ENCODE measurements at regions not wholly inside any gene's neighbourhood (a gene's known extent, or its start where the extent isn't known, plus 50 kb on each side); places are given as distances from the start of the nearest gene placed in this dataset.

DNA sequence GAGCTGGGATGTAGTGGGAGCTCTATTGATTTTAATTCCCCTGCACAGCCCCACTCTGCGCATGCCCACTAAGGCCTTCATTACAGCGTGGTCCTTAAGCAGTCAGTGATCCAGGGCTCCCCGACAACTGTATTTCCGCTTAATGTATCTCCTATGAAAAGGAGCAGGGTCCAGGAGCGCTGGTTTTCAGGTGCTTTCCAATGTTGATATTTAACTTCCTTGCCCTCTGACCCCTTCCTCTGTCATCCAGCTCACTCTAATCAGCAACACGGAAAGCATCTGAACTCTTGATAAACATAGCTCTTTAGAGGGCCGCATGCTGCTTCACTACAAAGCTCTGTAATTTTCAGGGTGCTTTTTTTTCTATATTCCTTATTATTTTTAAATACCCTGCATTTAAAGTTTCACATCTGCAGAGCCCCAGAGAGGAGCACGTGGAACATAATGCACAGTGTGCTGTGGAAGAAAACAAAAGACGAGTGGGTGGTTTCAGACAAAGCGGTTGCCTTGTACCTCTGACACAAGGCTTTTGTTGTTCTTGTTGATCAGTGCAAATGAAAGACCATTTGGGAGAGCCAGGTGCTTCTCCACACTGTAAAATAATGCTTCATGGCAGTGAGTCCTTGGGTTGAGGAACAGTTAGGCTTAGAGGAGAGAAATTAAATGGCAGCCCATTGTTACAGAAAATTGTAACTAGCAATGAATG lies 465.9 kb upstream of the CELF2 start:
- Mint-ChIP-seq H3K9me3 (no peaks in the 10 kb centered on the region), H3K4me3 (no peak overlapping the region), H3K27ac (no peak overlapping the region), H3K4me1 (no peaks in the 10 kb centered on the region), H3K36me3 (no peaks in the 10 kb centered on the region), H3K27me3 (peaks cover 0 to 19% (median 3%) of the 10 kb centered on the region in 5 donors)
- DNase-seq, result no peak
- POLR2A ChIA-PET, result no interaction called here
- no peak for ATAC-seq

DNA sequence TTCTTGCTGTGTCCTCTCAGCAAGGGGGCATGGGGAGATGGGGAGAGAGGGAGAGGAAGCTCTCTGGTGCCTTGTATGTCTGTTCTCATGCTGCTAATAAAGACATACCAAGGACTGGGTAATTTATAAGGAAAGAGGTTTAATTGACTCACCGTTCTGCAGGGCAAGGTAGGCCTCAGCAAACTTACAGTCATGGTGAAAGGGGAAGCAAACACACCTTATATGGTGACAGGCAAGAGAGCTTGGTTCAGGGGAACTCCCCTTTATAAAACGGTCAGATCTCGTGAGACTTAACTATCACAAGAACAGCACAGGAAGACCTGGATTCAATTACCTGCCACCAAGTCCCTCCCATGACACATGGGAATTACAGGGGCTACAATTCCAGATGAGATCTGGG lies 464.7 kb upstream of the CELF2 start:
- peaks cover 0 to 19% (median 3%) of the 10 kb centered on the region in 5 donors for H3K27me3 Mint-ChIP-seq

DNA sequence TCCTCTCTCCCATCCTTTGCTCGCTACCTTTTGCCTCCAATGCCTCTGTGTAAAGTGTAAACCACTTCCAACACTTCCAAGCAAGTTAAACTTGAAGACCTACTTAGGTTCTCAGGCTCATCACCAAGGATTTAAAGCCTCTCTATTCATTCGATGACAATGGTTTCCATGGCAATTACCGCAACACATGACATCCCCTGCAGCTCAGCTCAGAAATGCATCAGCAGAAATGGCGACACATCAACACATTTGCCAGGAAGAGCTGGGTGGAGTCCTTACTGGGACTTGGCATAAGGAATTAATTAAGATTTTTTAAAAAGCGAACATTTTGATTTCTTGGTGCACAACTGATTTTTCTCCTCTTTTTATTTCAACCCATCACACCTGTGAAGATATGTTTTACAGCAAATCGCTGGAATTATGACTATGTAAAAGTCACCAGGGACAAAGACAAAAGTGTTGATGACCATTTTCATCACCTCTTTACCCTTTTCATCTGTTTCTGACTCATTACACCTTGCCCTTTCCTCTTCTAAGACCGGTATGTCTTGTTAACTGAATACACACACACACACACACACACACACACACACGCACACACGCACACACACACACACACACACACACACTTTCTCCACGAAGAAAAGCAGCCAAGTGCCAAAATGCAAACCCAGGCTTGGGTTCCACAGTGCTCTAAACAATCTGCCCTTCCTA lies 453.4 kb upstream of the CELF2 start:
- POLR2A ChIA-PET, result no interaction called here
- no peak overlapping the region for H3K4me3 Mint-ChIP-seq
- peaks cover 0 to under 1% (median 0%) of the 10 kb centered on the region in 3 donors for H3K36me3 Mint-ChIP-seq
- DNase-seq (no peak), ATAC-seq (no peak)
- no peaks in the 10 kb centered on the region for H3K4me1 Mint-ChIP-seq
- H3K27me3 Mint-ChIP-seq, result peaks cover 6 to 36% (median 22%) of the 10 kb centered on the region in 5 donors
- peaks cover 0 to 17% (median 2%) of the 10 kb centered on the region in 9 donors for H3K9me3 Mint-ChIP-seq
- H3K27ac Mint-ChIP-seq, result no peak overlapping the region

More for the DNA sequence above, 464.7 kb upstream of the CELF2 start:
- DNase-seq (no peak), ATAC-seq (no peak)
- H3K9me3 Mint-ChIP-seq, result no peaks in the 10 kb centered on the region
- no peak overlapping the region for H3K27ac Mint-ChIP-seq
- no peaks in the 10 kb centered on the region for H3K4me1 Mint-ChIP-seq
- POLR2A ChIA-PET, result no interaction called here
- no peak overlapping the region for H3K4me3 Mint-ChIP-seq
- H3K36me3 Mint-ChIP-seq, result no peaks in the 10 kb centered on the region

DNA sequence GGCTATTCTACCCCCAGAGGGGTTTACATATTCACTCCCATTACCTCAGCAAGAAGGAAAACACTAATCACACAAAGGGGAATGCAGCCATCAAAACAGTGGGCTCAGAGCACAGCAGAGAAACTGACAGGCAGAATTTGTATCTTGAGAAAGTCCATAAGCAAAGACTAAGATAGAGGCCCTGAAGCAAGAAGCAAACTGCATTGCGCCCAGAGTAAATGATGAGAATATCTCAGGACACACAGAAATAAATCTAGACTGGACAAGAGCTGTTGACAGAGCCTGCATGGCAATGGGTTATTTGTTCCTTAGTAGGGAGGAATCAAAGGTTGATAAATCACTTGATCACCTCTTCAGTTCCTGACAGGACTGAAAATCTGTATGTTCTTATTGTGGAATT lies 440.7 kb upstream of the CELF2 start:
- H3K36me3 Mint-ChIP-seq, result no peaks in the 10 kb centered on the region
- no peak overlapping the region for H3K27ac Mint-ChIP-seq
- peaks cover 0 to 5% (median 0%) of the 10 kb centered on the region in 9 donors for H3K9me3 Mint-ChIP-seq
- POLR2A ChIA-PET, result no interaction called here
- no peaks in the 10 kb centered on the region for H3K4me1 Mint-ChIP-seq
- H3K4me3 Mint-ChIP-seq, result no peak overlapping the region
- peaks cover 3 to 16% (median 11%) of the 10 kb centered on the region in 5 donors for H3K27me3 Mint-ChIP-seq
- ATAC-seq (no peak), DNase-seq (no peak)

DNA sequence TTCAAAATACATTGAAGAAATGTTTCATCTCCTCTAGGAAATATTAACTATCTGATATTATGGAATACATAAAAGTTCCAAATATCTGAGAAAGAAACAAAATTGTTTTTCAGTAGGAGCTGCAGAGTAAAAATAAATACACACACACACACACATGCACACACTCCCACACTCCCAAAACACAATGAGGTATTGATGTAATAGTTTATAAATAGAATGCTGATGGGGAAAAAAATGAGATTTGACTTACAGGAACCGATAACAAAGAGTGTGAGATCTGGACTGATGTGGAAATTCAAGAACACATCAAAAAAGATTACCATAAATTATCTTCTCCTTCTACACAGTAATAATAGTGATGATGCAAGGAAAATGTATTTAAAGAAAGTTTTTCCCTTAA lies 438.0 kb upstream of the CELF2 start:
- no peak for ATAC-seq
- no peak overlapping the region for H3K4me3 Mint-ChIP-seq
- POLR2A ChIA-PET, result no interaction called here

DNA sequence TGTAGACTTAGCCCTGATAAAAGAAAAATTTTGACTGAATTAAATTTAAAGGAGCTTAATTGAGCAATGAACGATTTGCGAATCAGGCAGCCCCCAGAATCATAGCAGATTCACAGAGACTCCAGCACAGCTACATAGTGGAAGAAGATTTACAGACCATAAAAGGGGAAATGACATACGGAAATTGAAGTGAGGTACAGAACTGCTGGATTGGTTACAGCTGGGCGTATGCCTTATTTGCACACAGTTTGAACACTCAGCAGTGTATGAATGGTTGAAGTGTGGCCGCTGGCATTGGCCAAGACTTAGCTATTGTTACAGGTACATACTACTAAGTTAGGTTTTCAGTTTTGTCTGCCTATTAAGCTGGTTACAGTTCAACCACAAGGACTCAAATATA lies 433.5 kb upstream of the CELF2 start:
- POLR2A ChIA-PET, result no interaction called here
- Mint-ChIP-seq H3K4me1 (no peaks in the 10 kb centered on the region), H3K4me3 (no peak overlapping the region), H3K27ac (no peak overlapping the region), H3K36me3 (no peaks in the 10 kb centered on the region), H3K27me3 (peaks cover 6 to 50% (median 10%) of the 10 kb centered on the region in 5 donors), H3K9me3 (no peaks in the 10 kb centered on the region)
- no peak for DNase-seq
- no peak for ATAC-seq

More for the DNA sequence above, 438.0 kb upstream of the CELF2 start:
- Mint-ChIP-seq H3K36me3 (no peaks in the 10 kb centered on the region), H3K4me1 (no peaks in the 10 kb centered on the region), H3K27me3 (peaks cover 5 to 22% (median 8%) of the 10 kb centered on the region in 5 donors), H3K27ac (no peak overlapping the region), H3K9me3 (peaks cover 0 to 5% (median 0%) of the 10 kb centered on the region in 9 donors)
- DNase-seq, result no peak

DNA sequence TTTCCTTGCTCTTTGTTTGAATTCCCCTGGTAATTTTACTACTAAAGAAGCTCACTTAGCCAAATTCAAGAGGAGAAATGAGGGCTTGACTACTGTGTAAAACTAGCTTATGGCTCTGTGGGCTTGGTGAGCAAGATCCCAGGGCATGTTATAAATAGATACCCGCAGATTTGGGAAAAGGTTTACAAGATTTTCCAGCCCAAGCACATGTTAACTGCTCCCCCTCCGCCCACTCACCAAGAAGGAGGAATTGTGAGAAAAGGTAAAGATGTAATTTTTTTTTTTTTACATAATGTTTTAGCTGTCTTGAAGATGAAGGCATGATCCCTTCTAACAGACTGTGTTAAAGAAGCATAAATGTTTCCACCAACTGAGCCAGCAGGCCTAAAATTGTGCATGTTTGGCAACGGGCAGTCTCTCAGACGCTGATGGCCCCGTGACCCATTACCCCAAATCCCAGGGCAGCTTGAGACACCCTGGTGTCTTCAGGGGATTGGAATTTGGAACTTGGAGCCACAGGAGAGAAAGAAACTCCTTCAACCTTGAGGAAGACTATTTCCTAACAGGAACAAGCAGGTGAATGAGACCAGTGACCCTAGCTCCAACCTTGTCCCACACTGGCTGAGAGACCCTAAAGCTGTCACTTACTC lies 429.8 kb upstream of the CELF2 start:
- DNase-seq, result no peak
- no peak overlapping the region for H3K27ac Mint-ChIP-seq
- no peak for ATAC-seq
- no peaks in the 10 kb centered on the region for H3K36me3 Mint-ChIP-seq
- H3K27me3 Mint-ChIP-seq, result peaks cover 9 to 55% (median 13%) of the 10 kb centered on the region in 5 donors
- no peak overlapping the region for H3K4me3 Mint-ChIP-seq
- POLR2A ChIA-PET, result no interaction called here
- H3K9me3 Mint-ChIP-seq, result no peaks in the 10 kb centered on the region
- H3K4me1 Mint-ChIP-seq, result no peaks in the 10 kb centered on the region

DNA sequence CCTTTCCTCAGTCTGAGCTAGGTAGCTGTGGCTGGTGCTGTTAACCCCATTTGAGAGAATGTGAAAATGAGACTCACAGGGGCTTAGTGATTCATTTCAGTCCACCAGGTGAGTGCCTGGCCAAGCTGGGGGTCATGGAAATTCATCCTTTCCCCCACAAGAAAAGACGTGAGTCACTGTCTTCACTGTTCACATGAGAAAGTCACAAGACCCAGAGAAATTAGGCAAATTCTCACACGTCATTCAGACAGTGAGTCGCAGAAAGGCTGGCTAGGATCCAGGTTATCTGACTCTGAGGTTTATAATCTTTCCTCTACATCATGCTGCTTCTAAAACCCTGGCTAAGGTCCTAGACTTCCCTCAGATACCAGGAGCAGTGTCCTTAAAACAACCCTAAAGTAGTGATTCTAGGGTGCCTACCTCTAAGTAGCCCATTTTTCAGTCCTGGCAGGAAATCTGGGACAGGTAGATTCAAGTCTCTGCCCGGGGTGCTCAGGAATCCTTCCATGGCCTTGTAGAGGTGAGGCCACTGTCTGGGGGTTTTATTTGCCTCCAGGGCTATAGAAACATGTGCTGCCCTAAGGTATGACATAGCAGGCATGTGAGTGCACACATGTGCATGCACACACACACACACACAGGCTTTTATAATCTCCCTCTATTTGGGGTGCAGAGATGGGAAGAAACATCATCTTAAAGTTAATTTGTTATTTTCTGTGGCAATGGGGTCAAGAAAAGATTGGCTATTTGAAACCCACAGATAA lies 427.9 kb upstream of the CELF2 start:
- Mint-ChIP-seq H3K27ac (no peak overlapping the region), H3K27me3 (peaks cover 8 to 48% (median 14%) of the 10 kb centered on the region in 5 donors), H3K4me1 (no peaks in the 10 kb centered on the region), H3K9me3 (no peaks in the 10 kb centered on the region), H3K4me3 (no peak overlapping the region), H3K36me3 (no peaks in the 10 kb centered on the region)
- POLR2A ChIA-PET, result no interaction called here
- DNase-seq, result no peak
- ATAC-seq, result no peak

DNA sequence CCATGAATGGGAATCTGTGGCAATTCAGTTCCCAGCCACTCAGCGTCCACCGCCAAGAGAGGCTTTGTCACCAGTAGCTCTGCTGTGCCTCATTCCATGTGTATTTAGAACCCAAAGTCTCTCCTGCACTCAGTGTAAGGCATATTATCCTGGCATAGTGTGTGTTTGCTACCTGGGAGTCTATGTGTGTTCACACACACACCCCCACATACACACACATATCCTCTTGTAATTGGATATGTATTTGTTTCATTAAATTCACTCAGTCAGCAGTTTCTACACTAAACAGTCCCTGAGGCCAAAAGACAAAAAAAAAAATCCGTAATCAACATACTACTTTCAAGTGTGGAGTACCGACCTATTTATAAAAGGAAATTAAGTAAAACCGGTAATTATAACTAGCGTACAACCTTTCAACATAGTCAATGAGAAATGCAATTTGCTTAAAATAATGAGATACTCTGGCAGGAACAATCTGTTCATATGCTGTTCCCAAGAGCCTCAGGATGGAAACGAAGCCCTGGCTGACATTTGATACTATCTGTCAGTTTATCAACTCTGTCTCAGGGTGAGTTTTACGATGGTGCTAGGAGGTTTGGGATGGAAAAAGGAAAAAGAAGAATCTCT lies 425.8 kb upstream of the CELF2 start:
- H3K27ac Mint-ChIP-seq, result no peak overlapping the region
- POLR2A ChIA-PET, result no interaction called here
- H3K27me3 Mint-ChIP-seq, result peaks cover 7 to 36% (median 14%) of the 10 kb centered on the region in 5 donors
- H3K4me1 Mint-ChIP-seq, result no peaks in the 10 kb centered on the region
- ATAC-seq (no peak), DNase-seq (no peak)
- H3K9me3 Mint-ChIP-seq, result no peaks in the 10 kb centered on the region
- no peaks in the 10 kb centered on the region for H3K36me3 Mint-ChIP-seq
- no peak overlapping the region for H3K4me3 Mint-ChIP-seq

DNA sequence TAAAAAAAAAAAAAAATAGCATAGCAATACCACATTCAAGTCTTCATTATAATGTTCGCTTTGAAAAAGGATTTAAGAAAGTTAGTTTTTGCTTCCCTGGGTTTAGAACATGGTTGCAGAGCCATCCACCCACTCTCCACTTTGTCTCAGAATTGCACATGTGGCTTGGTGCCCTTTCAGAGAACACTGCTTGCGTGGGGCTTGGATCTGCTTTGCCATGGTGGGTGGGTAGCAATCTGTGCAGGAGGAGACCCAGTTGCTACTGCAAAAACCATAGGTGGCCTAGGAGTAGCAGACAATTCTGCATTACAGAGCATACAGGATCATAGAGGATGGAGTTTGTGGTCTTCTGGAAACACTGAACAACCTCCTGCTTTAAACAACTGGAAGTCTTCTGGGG lies 421.4 kb upstream of the CELF2 start:
- DNase-seq, result no peak
- no peaks in the 10 kb centered on the region for H3K36me3 Mint-ChIP-seq
- no peaks in the 10 kb centered on the region for H3K9me3 Mint-ChIP-seq
- H3K4me3 Mint-ChIP-seq, result no peak overlapping the region
- POLR2A ChIA-PET, result no interaction called here
- H3K27ac Mint-ChIP-seq, result no peak overlapping the region
- no peak for ATAC-seq
- no peaks in the 10 kb centered on the region for H3K4me1 Mint-ChIP-seq
- H3K27me3 Mint-ChIP-seq, result peaks cover 0 to 27% (median 11%) of the 10 kb centered on the region in 5 donors

DNA sequence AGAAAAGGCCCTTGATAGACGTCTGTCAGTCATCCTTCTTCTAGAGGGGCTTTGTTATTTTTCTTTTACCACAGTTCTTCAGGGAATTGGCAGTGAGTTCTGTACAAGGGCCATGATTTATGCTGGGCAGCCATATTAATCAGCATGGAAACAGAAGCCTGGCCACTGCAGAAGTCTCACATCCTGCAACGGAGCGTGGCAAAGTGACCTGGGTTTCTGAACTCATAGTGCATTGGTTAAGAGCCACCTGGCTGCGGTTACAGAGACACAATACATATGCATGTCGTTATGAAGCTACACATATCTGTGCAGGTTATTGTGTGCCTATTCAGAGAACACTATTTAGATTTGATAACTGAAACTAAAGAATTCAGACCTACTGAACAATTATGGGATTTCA lies 419.4 kb upstream of the CELF2 start:
- Mint-ChIP-seq H3K4me1 (no peaks in the 10 kb centered on the region), H3K27me3 (peaks cover 0 to 24% (median 16%) of the 10 kb centered on the region in 5 donors), H3K4me3 (no peak overlapping the region), H3K9me3 (no peaks in the 10 kb centered on the region), H3K27ac (no peak overlapping the region), H3K36me3 (no peaks in the 10 kb centered on the region)
- DNase-seq (no peak), ATAC-seq (no peak)
- POLR2A ChIA-PET, result no interaction called here

DNA sequence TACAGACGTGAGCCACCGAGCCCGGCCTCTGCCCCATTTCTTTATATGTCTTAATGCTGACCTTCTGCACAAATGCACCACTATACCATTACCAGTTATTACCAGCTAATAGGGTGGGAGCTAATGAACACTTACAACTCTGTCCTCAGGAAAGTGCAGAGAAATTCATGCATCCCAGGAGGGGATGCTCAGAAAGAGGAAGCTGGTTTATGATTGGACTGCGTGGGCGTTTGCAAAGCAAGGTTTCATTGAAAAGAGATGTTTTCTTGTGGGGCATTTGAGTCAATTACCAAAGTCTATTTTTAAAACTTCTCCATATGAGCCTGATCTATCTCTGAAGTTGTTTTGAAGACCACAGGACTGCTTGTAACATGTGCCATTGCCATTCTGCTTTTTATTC lies 417.7 kb upstream of the CELF2 start:
- Mint-ChIP-seq H3K27me3 (peaks cover 0 to 18% (median 18%) of the 10 kb centered on the region in 5 donors), H3K9me3 (peaks cover 0 to 3% (median 0%) of the 10 kb centered on the region in 9 donors), H3K27ac (no peak overlapping the region), H3K36me3 (no peaks in the 10 kb centered on the region), H3K4me3 (no peak overlapping the region), H3K4me1 (no peaks in the 10 kb centered on the region)
- DNase-seq (no peak), ATAC-seq (no peak)
- POLR2A ChIA-PET, result interaction anchor here (0.7 kb wide), 1 partner anchor 1720 kb away, joined by 4 read pairs; no protein-coding TSS in a partner anchor

Data from naive thymus-derived CD8-positive, alpha-beta T cell (primary cell).